Keratinocyte (primary cell): ENCODE measurements at regions not wholly inside any gene's neighbourhood (a gene's known extent, or its start where the extent isn't known, plus 50 kb on each side); places are given as distances from the start of the nearest gene placed in this dataset.
A peak's percentile ranks its signal among the peaks of the same experiment; 100 is the strongest.

Experiments
- DNase-seq: peaks from one replicate; pipeline ENCODE4 v3.0.0-alpha.2; 2011; ENCODE audit warnings: low read depth, missing footprints, low spot score
- FAIRE-seq: peaks from 2 replicates; lab custom pipeline; 2011; peaks lifted over from hg19 to GRCh38; lab: Jason Lieb, UNC
- H2AFZ ChIP-seq: 2 replicates; pipeline ENCODE4 v1.6.0; 2012; ENCODE audit warnings: low read length, control low read depth, inconsistent platforms; ENCODE audit not compliant: control insufficient read depth
- H3K27ac ChIP-seq: 2 replicates; pipeline ENCODE4 v1.5.1; 2011; ENCODE audit warnings: low read length; ENCODE audit not compliant: control insufficient read depth, insufficient read depth
- H3K27me3 ChIP-seq: 3 replicates; pipeline ENCODE4 v1.6.0; 2011; ENCODE audit warnings: low read length; ENCODE audit not compliant: control insufficient read depth, insufficient read depth; ENCODE audit errors: extremely low read depth
- H3K36me3 ChIP-seq, 2 experiments: 2 replicates in 1 of 2; 3 replicates in 1 of 2; pipeline ENCODE4 v1.5.1; 2011; ENCODE audit warnings: low read length in 2 of 2, mild to moderate bottlenecking in 1 of 2; ENCODE audit not compliant: control insufficient read depth in 2 of 2, insufficient read depth in 2 of 2; ENCODE audit errors: extremely low read depth in 1 of 2
- H3K4me1 ChIP-seq: 3 replicates; pipeline ENCODE4 v1.5.1; 2011; ENCODE audit warnings: low read length; ENCODE audit not compliant: control insufficient read depth, insufficient read depth; ENCODE audit errors: extremely low read depth
- H3K4me2 ChIP-seq: 3 replicates; pipeline ENCODE4 v1.6.0; 2011; ENCODE audit warnings: low read depth, low read length; ENCODE audit not compliant: control insufficient read depth, insufficient read depth; ENCODE audit errors: extremely low read depth
- H3K4me3 ChIP-seq, 3 experiments: fragments of 200-600 bp in 1 of 3; sonication (generic) in 1 of 3; 2 replicates in 2 of 3; 3 replicates in 1 of 3; pipeline ENCODE4 v1.5.1; 2011 to 2016; ENCODE audit warnings: low read length in 3 of 3, mild to moderate bottlenecking in 3 of 3, control low read depth in 2 of 3, inconsistent platforms in 1 of 3, low read depth in 1 of 3, mixed read lengths in 1 of 3, mixed run types in 1 of 3, moderate library complexity in 1 of 3; ENCODE audit not compliant: control insufficient read depth in 2 of 3, insufficient read depth in 2 of 3; ENCODE audit errors: extremely low read depth in 1 of 3
- H3K79me2 ChIP-seq: 2 replicates; pipeline ENCODE4 v1.6.0; 2012; ENCODE audit warnings: low read length; ENCODE audit not compliant: control insufficient read depth, insufficient read depth
- H3K9ac ChIP-seq: 3 replicates; pipeline ENCODE4 v1.6.0; 2011; ENCODE audit warnings: low read length; ENCODE audit not compliant: control insufficient read depth, insufficient read depth; ENCODE audit errors: extremely low read depth
- H3K9me1 ChIP-seq: 3 replicates; pipeline ENCODE4 v1.6.0; 2011; ENCODE audit warnings: low read length; ENCODE audit not compliant: control insufficient read depth, insufficient read depth; ENCODE audit errors: extremely low read depth
- H3K9me3 ChIP-seq: 2 replicates; pipeline ENCODE4 v1.5.1; 2012; ENCODE audit warnings: low read depth, low read length; ENCODE audit not compliant: control insufficient read depth
- H4K20me1 ChIP-seq: 3 replicates; pipeline ENCODE4 v1.6.0; 2011; ENCODE audit warnings: low read length; ENCODE audit not compliant: control insufficient read depth, insufficient read depth; ENCODE audit errors: extremely low read depth
- CTCF ChIP-seq, 3 experiments: IDR thresholded peaks in 1 of 3; conservative IDR thresholded peaks in 1 of 3; optimal IDR thresholded peaks in 1 of 3; 2 replicates in 2 of 3; 3 replicates in 1 of 3; pipeline versions ENCODE3 to v1.5.1; 2011; ENCODE audit warnings: low read length in 3 of 3, mild to moderate bottlenecking in 3 of 3, moderate library complexity in 2 of 3, control low read depth in 1 of 3, inconsistent platforms in 1 of 3; ENCODE audit not compliant: insufficient read depth in 2 of 3; ENCODE audit errors: extremely low read depth in 1 of 3
- EZH2 ChIP-seq: IDR thresholded peaks from one replicate; pipeline ENCODE4 v1.6.1; 2012; ENCODE audit warnings: inconsistent platforms, mild to moderate bottlenecking, low read length, moderate library complexity
- dilution Hi-C: fragments of 300-500 bp; cut with MboI; formaldehyde crosslinking; loops from one replicate; pipeline ENCODE4 v1.7.0; 2020; ENCODE audit warnings: low sequenced_read_pairs; ENCODE audit not compliant: extremely low pct_ligation_motif_present

- H3K27me3 ChIP-seq = no peaks in the 10 kb centered on the region
- no peaks in the 10 kb centered on the region for H3K79me2 ChIP-seq
- H3K9me3 ChIP-seq = no peaks in the 10 kb centered on the region
- H3K9ac ChIP-seq = no peak overlapping the region
- H2AFZ ChIP-seq = peak overlapping the region; percentile 41
- H3K36me3 ChIP-seq = no peaks in the 10 kb centered on the region
- FAIRE-seq = peak; percentile 65
- no peak for TF ChIP-seq CTCF (optimal IDR thresholded peaks at IDR 0.05 in 1 of 3, IDR thresholded peaks at IDR 0.05 in 1 of 3, conservative IDR thresholded peaks at IDR 0.05 in 1 of 3; ENCODE audit: extremely low read depth in 1 of 3, insufficient read depth in 2 of 3, low read length in 3 of 3)
- TF ChIP-seq EZH2 = no peak
- dilution Hi-C loops = no loop called here
- no peak overlapping the region for H3K4me3 ChIP-seq
- H3K27ac ChIP-seq = peak overlapping the region; percentile 54
- H3K4me1 ChIP-seq = peaks cover 31% of the 10 kb centered on the region
- peak overlapping the region; percentile 62 for H3K4me2 ChIP-seq
- DNase-seq = peak; percentile 19
- H3K9me1 ChIP-seq = no peaks in the 10 kb centered on the region
- no peaks in the 10 kb centered on the region for H4K20me1 ChIP-seq
Observed at GRCh38 chr3:56923526-56924224, 121.9 kb upstream of the ARHGEF3 start.

- no peaks in the 10 kb centered on the region for H3K9me1 ChIP-seq
- peaks cover 22% of the 10 kb centered on the region for H3K4me1 ChIP-seq
- H3K27ac ChIP-seq = no peak overlapping the region
- H3K9me3 ChIP-seq = no peaks in the 10 kb centered on the region
- no peaks in the 10 kb centered on the region for H3K36me3 ChIP-seq
- FAIRE-seq (no peak), DNase-seq (no peak)
- no peak overlapping the region for H3K4me3 ChIP-seq
- no peaks in the 10 kb centered on the region for H4K20me1 ChIP-seq
- no peak overlapping the region for H2AFZ ChIP-seq
- no peak overlapping the region for H3K4me2 ChIP-seq
- H3K79me2 ChIP-seq = no peaks in the 10 kb centered on the region
- no peak overlapping the region for H3K9ac ChIP-seq
- dilution Hi-C loops = no loop called here
- no peak for TF ChIP-seq CTCF (optimal IDR thresholded peaks at IDR 0.05 in 1 of 3, IDR thresholded peaks at IDR 0.05 in 1 of 3, conservative IDR thresholded peaks at IDR 0.05 in 1 of 3; ENCODE audit: extremely low read depth in 1 of 3, insufficient read depth in 2 of 3, low read length in 3 of 3)
- TF ChIP-seq EZH2 = no peak
- H3K27me3 ChIP-seq = no peaks in the 10 kb centered on the region
Observed at GRCh38 chr3:56921573-56922453, 120.1 kb upstream of the ARHGEF3 start.
